NCI-H345 (cell line): ENCODE measurements at regions not wholly inside any gene's neighbourhood (a gene's known extent, or its start where the extent isn't known, plus 50 kb on each side); places are given as distances from the start of the nearest gene placed in this dataset.
"Not testable (repeated sequence)": the region's sequence is repeated elsewhere in the genome, so short reads cannot be mapped to it uniquely, and the experiment has no call there.

ENCODE experiments used
- DNase-seq: peaks from one replicate; lab custom pipeline; 2025; lab: John Stamatoyannopoulos, UW

DNA sequence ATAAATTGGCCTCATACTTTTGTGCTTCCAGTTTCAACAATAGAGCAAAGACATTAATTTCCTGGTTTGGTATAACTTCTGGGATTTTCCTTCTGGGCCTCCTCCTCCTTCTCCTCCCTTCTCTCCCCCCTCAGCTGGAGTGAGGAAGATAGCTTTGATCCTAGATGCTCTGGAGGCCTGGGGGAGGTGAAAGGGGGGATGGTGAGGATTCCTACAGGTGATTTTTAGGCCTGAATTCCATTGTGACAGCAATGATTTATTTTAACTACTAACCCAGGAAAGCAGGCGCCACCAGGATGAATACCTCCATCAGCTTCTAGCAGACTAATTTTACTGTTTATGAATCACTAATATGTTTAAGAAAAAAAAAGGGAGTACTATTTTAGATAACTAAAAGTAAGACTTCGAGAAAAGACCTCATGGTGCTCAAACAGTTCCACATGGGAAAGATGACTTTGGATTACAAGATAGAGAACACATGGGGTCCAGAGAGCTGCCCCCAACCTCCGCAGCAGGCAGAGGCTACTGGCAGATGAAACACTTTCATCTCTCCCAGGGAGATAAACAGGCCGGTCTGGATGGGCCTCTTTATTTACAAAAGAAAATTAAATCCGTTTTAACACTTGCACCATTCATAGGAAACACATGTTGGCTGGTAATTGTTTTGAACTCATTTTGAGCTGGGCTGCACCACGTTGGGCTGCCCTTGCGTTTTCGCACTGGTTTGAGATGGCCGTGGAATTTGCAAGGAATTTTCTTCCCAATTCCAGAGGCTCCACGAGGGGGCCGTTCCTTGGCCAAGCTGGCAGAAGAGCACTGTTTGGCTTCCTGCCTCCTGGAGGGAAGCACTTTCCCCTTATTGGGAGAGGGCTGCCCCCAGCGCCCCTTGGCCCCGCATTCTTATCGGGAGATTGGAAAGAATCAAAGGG lies 125.1 kb upstream of the STX18 start:
- DNase-seq, result no peak

DNA sequence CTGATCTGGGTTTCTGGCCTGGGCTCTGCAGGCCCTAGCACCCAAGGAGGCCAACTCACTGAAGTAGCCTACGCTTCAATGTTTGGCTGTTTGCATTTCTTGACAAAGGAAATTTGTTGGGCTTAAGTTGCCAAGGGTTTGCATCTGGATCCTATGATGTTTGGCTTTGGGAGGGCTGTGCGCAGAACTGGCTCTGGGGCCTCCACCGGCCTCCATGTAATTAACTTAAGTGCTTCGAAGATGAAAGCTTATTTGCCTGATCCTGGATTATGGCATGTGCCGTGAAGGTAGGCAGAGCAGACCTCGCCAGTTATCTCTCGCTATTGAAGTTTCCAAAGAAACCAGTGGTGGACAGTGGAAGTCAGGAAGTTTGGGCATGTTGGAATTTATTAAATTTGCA lies 124.3 kb upstream of the STX18 start:
- DNase-seq, result no peak

DNA sequence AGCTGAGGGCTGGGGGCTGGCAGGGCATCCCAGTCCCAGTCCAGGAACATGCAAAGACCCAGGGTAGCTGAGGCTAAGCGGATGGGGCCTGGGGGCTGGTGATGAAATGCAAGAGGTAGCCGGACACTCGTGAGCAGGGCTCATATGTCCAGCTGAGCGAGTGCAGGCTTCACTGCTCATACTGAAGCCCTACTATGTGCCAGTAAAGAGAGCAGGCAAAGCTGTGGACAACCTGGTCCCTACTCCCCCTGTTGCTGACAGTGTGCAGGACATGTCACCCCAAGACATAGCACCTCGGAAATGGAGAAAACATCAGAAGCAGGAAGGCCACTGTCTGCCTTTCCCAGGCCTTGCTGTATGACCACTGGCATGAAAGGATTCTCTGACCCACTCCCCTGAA lies 122.4 kb upstream of the STX18 start:
- no peak for DNase-seq

DNA sequence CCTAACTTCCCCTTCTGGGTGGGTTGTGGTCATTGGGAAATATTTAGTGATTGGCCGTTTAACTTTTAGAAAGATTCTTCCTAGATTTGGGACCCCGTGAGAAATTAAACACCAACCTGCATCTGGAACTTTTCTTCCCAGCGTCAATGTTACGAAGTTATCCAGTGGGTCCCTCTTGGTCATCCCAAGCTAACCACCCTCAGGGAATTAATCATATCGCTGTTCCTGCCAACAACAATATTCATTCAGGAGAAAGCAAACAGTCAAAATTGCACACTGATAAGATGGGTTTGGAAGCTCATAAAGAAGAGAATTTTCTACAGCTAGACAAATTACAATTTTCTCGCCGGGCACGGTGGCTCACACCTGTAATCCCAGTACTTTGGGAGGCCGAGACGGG lies 121.2 kb upstream of the STX18 start:
- no peak for DNase-seq

DNA sequence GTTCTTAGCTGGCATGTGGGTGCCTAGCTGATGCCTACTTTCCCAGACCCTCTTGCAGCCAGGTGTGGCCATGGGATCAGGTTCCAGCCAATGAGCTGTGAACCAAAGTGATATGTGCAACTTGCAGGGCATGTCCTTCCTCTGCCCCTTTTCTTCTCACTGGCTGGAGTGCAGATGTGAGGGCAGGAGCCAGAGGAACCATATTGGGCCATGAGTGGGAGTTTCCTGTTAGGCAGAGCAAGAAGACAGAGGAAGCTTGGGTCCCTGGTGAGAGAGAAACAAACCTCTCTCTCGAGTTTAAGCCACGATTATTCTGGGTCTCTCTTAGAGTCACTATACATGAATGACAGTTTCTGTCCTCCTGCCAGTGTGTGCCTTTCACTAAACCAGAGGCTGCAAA lies 120.4 kb upstream of the STX18 start:
- DNase-seq, result no peak

DNA sequence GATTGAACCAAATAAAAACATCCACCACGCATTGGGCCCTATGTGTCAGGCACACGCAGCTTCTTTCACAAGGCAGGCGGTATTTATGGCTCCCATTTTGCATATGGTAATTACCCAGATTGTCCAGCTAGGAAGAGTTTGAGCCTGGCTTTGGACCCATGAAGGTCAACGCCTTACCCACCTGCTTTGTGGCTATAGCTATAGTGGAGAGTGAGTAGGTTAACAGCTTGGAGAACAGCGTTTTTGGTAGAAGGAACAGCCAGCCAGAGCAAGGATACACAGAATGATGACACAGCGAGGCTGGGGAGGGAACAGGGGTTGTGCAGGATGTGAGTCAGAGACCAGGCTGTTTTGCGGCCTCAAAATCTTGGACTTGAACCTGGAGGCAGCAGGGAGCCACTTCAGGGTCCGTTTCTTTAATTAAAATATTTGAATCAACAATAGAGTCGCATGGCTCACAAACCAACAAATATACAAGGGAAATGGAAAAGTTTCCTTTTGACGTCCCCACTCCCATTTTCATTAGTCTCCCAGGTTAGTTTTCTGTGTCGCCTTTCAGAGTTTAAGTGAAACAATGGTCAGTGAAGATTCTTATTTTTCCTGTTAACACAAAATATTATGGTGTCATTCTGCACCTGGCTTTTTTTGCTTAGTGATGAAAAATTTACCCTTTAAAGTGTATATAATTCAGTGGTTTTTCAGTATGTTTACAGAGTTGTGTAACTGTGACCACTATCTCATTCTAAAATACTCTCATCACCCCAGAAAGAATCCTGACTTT lies 118.2 kb upstream of the STX18 start:
- DNase-seq, result no peak

DNA sequence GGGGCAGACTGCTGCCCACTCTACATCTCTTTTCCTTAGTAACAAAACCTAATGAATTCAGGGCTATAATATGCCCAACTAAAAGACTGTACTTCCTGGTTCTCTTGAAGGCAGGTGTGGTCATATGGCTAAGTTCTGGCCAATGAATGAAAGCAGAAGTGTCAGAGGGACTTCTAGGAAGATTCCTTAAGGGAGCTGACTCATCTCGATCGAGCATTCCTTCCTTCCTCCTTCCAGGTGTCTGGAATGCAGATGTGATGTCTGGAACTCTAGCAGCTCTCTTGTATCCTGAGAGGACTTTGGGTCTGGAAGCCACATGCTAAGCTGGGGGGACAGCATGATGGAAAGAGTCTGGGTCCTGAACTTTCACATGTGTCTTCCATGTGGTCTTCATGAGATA lies 116.2 kb upstream of the STX18 start:
- DNase-seq, result no peak

DNA sequence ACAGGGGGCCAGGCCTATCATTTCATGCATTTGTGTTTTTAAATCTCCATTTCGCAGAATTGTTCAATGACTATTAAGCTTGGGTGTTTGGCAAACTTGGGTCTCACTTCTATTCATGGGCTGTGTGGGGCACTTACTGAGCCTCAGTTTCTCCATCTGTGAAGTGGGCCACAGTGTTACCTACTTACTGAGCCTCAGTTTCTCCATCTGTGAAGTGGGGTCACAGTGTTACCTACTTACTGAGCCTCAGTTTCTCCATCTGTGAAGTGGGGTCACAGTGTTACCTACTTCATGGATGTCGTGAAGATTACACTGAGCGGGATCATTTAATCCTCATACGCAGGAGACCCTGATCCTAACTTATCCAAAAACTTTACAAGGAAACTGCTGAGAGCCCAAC lies 115.1 kb upstream of the STX18 start:
- no peak for DNase-seq

DNA sequence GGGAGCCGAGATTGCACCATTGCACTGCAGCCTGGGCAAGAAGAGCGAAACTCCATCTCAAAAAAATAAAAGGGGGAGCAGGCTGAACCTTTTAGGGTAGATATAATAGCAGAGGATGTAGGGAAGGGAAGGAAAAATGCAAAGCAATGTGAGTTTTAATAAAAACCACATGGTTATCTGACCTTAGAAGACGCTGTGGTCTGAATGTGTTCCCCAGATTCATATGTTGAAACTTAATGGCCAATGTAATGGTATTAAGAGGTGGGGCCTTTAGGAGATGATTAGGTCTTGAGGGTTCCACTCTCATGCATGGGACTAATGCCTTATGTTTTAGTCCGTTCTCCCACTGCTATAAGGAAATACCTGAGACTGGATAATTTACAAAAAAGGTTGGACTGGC lies 114.1 kb upstream of the STX18 start:
- DNase-seq, result no peak

DNA sequence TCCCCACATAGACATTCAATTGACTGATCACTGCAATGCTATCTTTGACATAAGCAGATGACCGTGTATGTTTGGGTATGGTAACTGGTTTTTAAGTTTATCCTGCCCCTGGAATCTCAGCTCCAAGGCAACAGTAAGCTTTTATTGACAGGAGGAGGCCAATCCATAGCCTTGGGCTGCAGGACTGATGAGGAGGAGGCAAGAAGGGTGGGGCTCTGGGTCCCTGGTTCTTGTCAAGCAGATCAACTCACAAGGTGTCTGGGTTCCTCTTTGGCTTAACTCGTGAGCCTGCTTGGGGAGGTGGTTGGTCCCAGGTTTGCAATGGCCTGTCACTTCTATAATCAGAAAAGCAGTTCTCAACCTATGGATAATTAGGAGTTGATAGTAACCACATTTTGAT lies 113.2 kb upstream of the STX18 start:
- DNase-seq, result no peak

DNA sequence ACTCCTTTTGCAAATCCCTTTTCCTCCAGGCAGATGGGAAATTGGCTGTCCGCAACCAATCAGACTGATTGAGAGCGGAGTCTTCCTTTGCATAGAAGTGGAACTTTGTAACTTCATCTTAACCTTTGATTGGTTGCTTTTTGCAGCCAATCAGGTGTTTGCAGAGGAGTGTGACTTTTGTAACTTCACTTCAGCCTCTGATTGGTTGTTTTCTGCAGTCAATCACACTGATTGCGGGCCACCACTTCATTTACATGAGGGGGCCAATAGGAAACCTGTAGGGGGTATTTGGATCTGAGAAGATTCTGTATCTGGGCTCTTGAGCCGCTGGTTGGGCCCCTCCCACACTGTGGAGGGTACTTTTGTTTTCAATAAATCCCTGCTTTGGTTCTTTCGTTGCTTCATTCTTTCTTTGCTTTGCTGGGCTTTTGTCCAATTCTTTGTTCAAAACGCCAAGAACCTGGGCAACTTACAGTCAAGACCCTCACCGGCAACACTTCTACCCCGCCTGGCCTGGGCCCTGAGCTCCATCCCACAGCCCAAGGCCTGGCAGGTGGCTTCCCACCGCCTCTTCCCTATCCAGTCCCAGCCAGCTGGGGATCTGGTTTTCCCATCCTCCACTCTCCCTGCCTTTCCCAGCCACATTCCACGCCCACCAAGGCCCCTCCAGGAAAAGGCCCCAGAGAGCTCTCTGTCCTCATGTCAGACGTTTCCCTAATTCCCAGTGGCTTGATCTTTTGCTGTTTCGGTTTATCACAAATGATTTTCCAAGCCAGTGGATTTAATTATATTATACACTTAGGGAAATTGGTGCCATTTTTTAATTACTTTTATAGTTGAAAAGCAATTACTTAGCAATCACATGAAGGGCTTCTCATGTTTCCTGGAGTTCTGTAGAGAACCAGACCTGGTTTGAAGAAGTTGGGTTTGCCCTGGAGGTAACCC lies 110.2 kb upstream of the STX18 start:
- no peak for DNase-seq

DNA sequence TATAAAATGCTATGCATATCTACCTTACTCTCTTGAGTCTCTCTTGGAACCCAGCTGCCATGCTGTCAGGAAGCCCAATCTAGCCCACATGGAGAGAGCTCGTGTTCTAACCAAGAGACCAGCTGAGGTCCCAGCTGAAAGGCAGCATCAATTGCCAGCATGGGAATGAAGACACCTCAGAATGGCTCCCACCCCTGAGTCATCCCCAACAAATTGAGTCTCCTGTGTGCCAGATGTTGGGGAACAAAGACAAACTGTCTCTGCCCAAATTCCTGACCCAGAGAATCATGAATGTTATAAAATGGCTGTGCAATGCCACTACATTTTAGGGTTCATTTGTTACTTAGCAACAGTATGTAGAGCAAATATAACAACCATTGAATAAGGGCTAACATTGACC lies 105.2 kb upstream of the STX18 start:
- no peak for DNase-seq

DNA sequence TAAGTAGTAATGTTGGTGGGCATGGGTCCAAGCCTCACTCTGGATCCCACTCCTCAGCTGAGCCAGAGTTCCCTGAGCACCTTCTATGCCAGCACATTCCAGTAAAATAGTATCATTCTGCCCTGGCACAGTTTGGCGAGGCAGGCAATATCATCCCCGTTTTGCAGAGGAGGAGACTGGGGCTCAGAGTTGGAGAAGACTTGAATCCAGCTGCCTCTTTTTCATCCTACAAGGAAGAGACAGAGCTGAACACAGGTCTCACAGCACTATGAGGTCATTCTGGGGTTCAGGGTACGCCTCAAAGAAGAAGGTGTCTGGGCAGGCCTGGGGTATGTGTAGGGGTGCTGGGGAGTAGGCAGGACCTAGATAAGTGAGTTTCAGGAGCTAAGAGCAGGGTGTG lies 103.9 kb upstream of the STX18 start:
- no peak for DNase-seq

DNA sequence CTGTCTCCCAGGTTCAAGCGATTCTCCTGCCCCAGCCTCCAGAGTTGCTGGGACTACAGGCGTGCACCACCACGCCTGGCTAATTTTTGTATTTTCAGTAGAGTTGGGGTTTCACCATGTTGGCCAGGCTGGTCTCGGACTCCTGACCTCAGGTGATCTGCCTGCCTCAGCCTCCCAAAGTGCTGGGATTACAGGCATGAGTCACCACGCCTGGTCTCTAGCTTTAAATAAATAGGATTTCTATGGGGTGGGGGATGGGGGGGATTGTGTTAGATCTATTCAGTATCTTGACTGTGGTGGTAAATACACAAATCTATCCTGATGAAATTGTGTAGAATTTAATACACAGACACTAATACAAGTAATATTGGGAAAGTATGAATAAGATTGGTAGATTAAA lies 102.4 kb upstream of the STX18 start:
- not testable (repeated sequence) for DNase-seq

DNA sequence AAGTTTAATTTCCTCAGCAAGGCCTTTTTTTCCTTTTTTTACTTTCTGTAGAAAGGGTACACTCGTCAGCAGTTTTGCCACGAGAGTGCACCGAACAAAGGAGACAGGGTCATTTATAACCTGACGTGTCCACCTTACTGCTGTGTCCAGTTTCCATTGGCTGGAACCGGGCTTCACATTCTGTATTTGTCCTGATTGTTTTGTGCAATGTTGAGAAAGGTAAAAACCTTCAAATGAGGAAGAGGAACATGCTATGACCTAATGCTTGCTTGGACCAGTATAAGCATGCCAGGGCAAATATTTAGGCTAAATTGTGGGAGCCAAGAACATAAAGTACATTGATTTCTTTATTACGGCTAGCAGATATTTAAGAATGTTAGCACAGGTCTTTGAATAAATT lies 101.9 kb upstream of the STX18 start:
- DNase-seq, result not testable (repeated sequence)

DNA sequence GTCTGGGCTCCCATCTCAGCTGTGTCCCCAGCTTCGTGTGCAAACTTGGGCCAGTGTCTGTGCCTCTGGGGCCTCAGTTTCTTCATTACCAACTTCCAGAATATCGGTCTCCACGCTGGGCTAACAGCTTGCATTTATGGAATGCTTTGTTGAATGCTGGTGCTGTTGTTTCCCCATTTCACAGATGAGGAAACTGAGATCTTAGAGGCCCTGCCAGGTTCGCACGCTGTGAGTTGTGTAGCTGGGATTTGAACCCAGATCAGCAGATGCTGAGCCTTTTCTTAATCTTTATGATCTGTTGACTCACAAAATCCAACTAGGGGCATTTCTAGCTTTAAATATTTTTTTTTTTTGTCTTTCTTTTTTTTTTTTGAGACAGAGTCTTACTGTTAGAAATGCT lies 101.5 kb upstream of the STX18 start:
- no peak for DNase-seq

DNA sequence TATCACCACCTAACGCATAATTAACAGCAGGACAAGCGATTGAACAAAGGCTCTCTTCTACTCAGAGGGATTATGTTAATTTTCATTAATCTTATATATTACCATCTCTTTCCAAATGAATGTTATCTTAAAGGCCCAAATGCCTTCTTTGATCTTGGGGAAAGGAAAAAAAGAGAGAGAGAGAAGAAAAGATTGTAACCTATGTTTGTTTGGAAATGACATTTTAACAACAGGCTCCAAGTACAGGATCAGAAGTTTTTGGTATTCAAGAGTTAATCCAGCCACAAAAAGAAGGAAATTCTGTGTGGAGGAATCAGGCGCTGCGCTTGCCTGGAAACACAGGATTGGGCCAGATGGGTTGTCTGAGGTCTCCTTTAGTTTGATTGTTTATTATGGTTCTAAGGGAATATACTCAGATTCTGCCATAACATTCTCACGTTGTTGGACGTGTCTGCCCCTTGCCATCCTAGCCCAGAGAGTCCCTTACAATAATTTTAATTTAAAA lies 100.7 kb upstream of the STX18 start:
- no peak for DNase-seq

DNA sequence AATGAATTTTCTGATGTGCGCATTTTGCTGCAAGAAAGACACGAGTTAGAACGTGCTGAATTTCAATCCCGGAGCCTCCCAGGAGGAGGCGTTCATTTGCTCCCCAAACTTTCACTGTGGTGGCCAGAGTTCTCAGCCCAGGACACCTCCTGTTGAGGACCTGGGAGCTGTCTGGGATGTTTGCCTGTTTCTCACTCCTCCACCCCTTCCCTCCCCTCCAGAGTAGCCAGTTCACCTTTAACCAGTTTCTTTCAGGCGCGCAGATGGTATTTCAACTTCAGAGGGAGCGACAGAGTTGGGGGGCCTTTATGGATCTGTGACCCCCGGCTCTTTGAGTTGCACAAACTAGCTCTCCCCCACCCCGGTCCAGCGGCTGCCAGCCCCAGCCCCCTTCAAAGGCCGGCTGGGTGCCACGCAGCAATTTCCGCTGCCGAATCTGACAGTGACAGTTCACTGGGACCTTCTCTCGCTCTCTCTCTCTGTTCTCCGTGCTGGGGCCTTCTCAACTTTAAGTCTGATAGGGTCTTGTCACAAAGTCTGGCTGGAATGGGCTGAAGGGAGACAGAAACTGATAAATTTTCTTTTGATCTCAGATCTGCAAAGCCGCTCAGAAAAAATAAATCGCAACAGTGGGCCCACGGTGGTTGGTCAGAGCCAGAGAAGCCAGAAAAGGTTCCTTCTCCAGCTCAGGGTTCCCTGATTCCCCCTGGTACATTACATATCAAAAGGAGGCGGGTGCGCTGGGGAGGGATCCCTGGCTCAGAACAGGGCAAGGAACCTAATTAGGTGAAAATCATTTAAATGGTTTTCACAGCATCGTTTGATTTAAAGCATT lies 100.0 kb upstream of the STX18 start:
- no peak for DNase-seq

DNA sequence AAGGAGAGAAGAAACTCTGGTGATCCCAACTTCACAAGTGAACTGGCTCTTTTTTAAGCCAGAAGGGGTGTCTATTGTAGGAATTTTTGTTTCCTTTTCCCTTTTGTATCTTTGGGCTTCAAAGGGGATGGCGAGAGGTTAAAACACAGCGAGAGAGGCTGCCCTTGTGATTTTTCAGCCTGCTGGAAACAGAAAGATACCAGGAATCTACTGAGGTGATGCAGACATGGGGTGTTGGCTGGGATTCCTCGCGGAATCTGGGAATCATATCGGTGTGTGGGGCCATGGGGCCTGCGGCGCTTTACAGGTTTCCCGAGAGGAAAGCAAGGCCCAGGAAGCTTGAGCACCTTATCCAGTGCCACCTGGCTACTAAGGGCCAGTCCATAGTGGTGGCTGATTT lies 99.4 kb upstream of the STX18 start:
- DNase-seq, result no peak

DNA sequence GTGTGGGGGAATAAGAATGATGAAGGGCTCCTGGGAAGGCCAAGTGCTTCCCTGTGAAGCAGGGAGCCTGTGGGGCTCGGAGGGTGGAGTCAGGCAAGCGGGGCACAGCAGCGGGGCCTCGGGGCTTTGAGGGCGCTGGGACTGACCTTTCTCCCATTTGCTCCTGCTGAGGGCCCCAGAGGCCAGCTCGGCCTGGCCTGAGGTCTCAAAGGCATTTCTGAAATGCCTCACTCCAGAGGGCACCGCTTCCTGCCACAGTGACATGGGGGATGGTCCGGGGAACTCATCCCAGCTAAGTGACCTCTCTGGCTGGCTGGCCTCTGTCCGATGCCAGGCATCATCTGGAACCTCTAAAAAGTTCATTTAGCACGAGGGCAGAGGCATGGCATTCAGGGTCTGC lies 98.8 kb upstream of the STX18 start:
- no peak for DNase-seq

DNA sequence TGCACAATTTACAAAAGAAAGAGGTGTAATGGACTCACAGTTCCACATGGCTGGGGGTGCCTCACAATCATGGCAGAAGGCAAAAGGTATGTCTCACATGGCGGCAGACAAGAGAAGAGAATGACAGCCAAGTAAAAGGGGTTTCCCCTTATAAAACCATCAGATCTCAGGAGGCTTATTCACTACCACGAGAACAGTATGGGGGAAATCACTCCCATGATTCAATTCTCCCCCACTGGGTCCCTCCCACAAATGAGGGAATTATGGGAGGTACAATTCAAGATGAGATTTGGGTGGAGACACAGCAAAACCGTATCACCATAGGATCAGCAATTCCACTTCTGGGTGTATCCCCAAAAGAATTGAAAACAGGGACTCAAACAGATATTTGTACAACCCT lies 97.5 kb upstream of the STX18 start:
- no peak for DNase-seq
